ENCODE measurements at regions not wholly inside any gene's neighbourhood (a gene's known extent, or its start where the extent isn't known, plus 50 kb on each side); places are given as distances from the start of the nearest gene placed in this dataset.

DNA sequence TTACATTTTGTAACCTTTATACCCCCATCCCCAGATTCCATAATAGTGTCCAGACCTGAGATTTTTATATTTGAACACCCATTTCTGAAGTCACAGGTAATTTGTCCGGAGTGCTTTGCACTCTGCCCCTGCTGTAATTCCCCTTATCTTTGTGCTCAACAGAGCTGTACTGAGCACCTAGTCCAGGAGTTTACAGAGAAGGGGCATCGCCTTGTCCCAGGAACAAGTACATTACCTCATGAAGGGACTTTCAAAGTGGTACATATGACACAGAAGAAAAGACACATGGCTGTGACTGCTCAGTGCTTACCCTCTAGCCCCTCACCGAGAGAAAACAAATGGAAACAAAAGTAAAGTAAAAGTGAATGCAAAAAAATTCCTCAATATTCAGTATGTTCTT is 373.5 kb downstream of the SOX11 start:
- H3K9me3 ChIP-seq (ENCODE audit: control insufficient read depth, low read length, poor library complexity, severe bottlenecking) = no peaks in the 10 kb centered on the region
- H3K36me3 Mint-ChIP-seq (ENCODE audit: low read depth) = no peaks in the 10 kb centered on the region
- no peaks in the 10 kb centered on the region for H3K4me1 Mint-ChIP-seq
- no peak overlapping the region for H3K27ac Mint-ChIP-seq
- DNase-seq (no peak), ATAC-seq (no peak)
- H3K27me3 Mint-ChIP-seq = no peaks in the 10 kb centered on the region
- H3K4me3 Mint-ChIP-seq = no peak overlapping the region

DNA sequence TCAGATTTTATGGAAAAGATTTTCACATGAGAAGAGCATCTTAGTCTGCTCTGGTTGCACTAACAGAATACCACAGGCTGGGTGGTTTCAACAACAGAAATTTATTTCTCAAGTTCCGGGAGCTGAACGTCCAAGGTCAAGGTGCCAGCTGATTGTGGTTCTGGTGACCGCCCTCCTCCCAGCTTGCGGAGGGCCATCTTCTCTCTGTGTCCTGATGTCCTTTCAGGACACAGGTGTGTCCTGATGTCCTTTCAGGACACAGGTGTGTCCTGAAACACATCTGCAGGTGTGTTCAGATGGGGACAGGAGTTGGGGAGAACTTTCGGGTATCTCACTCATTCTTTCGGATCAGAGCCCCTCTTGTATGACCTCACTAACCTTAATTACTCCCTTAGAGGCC is 374.9 kb downstream of the SOX11 start:
- Mint-ChIP-seq H3K4me1 (no peaks in the 10 kb centered on the region), H3K27ac (no peak overlapping the region), H3K36me3 (ENCODE audit: low read depth) (no peaks in the 10 kb centered on the region), H3K4me3 (no peak overlapping the region), H3K27me3 (no peaks in the 10 kb centered on the region)
- ATAC-seq = no peak
- DNase-seq = no peak
- no peaks in the 10 kb centered on the region for H3K9me3 ChIP-seq (ENCODE audit: control insufficient read depth, low read length, poor library complexity, severe bottlenecking)

DNA sequence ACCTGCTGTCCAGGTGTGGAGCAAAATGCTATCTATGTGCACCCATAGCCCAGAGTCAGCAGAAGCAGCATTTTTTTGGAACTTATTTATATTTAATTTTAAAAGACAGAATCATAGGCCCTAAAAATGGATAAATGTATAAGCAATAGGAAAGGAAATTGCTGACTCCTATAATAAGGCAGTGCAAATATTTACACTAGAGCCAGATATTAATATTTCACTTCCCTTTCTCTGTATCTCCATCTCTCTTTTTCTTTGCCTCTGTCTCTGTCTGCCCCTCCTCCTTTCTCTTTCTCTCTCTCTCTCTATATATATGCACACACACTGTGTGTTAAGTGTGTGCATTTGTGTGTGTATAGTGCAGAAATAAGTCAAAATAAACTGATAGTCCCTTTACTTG is 375.6 kb downstream of the SOX11 start:
- Mint-ChIP-seq H3K27me3 (no peaks in the 10 kb centered on the region), H3K4me3 (no peak overlapping the region), H3K36me3 (ENCODE audit: low read depth) (no peaks in the 10 kb centered on the region), H3K4me1 (no peaks in the 10 kb centered on the region), H3K27ac (no peak overlapping the region)
- ATAC-seq = no peak
- no peaks in the 10 kb centered on the region for H3K9me3 ChIP-seq (ENCODE audit: control insufficient read depth, low read length, poor library complexity, severe bottlenecking)
- DNase-seq = no peak

DNA sequence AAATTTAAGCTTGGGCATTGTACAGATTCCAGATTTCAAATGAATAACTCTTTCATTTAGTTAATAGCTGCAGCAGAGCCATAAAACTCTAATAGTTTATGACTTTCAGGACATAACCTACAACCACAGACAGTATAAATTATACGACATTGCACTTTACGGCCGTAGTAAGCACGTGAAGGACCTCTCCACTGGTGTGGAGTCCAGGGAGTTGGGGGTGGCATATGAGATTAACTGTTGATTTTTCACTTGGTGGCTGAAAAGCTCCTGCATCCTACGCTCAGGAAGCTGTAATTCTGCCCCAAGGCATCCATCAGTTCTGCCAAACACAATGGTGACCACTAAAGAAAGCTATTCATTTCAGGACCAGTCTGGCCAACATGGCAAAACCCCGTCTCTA is 376.2 kb downstream of the SOX11 start:
- no peaks in the 10 kb centered on the region for H3K36me3 Mint-ChIP-seq (ENCODE audit: low read depth)
- H3K4me3 Mint-ChIP-seq = no peak overlapping the region
- H3K9me3 ChIP-seq (ENCODE audit: control insufficient read depth, low read length, poor library complexity, severe bottlenecking) = no peaks in the 10 kb centered on the region
- DNase-seq (no peak), ATAC-seq (no peak)
- H3K4me1 Mint-ChIP-seq = no peaks in the 10 kb centered on the region
- no peak overlapping the region for H3K27ac Mint-ChIP-seq
- H3K27me3 Mint-ChIP-seq = no peaks in the 10 kb centered on the region

DNA sequence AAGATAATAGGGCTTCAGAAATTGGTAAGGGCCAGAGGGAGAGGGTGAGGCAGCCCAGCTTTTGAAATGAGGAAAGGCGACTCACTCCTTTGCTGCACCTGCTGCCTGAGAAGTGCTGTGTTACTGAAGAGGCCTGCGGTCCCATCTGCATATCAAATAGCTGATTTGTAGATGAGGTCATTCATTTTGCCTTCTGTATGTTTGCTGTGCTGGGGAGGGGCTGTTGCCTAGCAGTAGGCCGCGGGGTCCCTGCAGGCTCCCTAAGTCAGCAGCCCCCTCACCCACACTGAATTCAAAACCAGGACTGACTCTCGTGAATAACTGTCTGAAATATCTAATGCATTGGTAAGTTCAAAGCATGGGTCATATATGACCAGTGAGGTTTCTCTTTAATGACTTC is 377.2 kb downstream of the SOX11 start:
- no peak for DNase-seq
- H3K4me1 Mint-ChIP-seq = no peaks in the 10 kb centered on the region
- H3K27ac Mint-ChIP-seq = no peak overlapping the region
- no peak overlapping the region for H3K4me3 Mint-ChIP-seq
- no peaks in the 10 kb centered on the region for H3K36me3 Mint-ChIP-seq (ENCODE audit: low read depth)
- ATAC-seq = no peak
- H3K9me3 ChIP-seq (ENCODE audit: control insufficient read depth, low read length, poor library complexity, severe bottlenecking) = no peaks in the 10 kb centered on the region
- H3K27me3 Mint-ChIP-seq = no peaks in the 10 kb centered on the region

DNA sequence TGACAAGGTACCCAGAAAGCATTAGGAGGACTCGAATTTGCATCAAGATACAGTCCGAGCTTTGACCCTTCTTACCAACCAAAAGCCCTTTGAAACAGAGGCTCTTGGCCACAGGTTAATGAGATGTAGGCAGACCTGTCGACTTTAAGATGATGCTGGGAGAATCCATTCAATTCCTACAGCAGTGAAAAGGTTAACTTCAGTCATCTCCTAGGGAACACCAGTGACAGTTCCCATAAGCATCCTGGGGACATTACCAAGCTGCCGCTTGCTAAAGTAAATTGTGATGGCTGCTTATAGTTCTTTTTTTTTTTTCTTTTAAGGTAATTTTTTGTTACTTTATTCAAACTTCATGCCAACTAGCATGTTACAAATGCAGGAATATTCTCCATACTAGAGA is 379.3 kb downstream of the SOX11 start:
- no peak overlapping the region for H3K4me3 Mint-ChIP-seq
- H3K27me3 Mint-ChIP-seq = no peaks in the 10 kb centered on the region
- H3K36me3 Mint-ChIP-seq (ENCODE audit: low read depth) = no peaks in the 10 kb centered on the region

DNA sequence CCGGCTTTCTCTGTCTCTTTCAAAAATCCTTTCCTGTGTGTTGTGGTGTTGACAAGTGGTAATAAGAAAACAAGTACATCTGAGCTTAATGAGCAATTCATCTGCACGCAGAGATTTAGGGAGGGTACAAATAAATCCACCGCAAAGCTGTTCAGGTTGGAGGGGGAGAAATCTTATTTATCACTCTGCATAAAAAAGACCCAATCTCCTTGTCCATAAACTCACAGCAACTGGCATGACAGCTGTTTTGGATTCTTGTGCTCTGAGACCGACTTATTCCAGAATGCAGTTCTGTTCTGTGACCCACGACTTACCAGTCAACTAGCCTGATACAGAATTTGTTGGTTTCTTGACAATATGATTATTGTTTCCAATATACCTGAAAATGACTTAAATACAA is 380.1 kb downstream of the SOX11 start:
- no peaks in the 10 kb centered on the region for H3K27me3 Mint-ChIP-seq
- ATAC-seq = no peak
- H3K4me3 Mint-ChIP-seq = no peak overlapping the region
- H3K27ac Mint-ChIP-seq = no peak overlapping the region
- DNase-seq = no peak
- no peaks in the 10 kb centered on the region for H3K4me1 Mint-ChIP-seq
- no peaks in the 10 kb centered on the region for H3K36me3 Mint-ChIP-seq (ENCODE audit: low read depth)
- H3K9me3 ChIP-seq (ENCODE audit: control insufficient read depth, low read length, poor library complexity, severe bottlenecking) = no peaks in the 10 kb centered on the region

More for the DNA sequence above, 379.3 kb downstream of the SOX11 start:
- Mint-ChIP-seq H3K4me1 (no peaks in the 10 kb centered on the region), H3K27ac (no peak overlapping the region)
- H3K9me3 ChIP-seq (ENCODE audit: control insufficient read depth, low read length, poor library complexity, severe bottlenecking) = no peaks in the 10 kb centered on the region
- DNase-seq = no peak
- ATAC-seq = no peak

DNA sequence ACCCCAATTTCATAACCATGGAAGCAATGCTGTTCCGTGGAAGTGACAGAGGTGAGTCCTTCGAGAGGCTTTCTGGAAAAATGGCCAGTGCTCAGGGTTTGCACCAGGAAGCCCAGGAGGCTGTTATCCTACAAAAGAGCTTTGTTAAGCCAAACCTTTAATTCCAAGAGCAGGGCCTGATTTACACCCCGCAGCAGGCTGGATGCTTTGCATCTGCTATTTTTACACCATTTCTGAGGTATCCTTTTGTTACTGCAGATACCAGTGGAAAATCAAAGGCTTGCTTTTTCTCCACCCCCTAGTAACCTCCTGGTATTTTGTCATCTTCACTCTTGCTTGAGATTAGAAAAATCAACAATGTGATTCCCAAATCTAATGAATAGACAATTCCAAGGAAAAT is 380.6 kb downstream of the SOX11 start:
- no peaks in the 10 kb centered on the region for H3K27me3 Mint-ChIP-seq
- DNase-seq = no peak
- H3K9me3 ChIP-seq (ENCODE audit: control insufficient read depth, low read length, poor library complexity, severe bottlenecking) = no peaks in the 10 kb centered on the region
- no peak overlapping the region for H3K27ac Mint-ChIP-seq
- H3K4me3 Mint-ChIP-seq = no peak overlapping the region
- H3K36me3 Mint-ChIP-seq (ENCODE audit: low read depth) = no peaks in the 10 kb centered on the region
- ATAC-seq = no peak
- no peaks in the 10 kb centered on the region for H3K4me1 Mint-ChIP-seq

DNA sequence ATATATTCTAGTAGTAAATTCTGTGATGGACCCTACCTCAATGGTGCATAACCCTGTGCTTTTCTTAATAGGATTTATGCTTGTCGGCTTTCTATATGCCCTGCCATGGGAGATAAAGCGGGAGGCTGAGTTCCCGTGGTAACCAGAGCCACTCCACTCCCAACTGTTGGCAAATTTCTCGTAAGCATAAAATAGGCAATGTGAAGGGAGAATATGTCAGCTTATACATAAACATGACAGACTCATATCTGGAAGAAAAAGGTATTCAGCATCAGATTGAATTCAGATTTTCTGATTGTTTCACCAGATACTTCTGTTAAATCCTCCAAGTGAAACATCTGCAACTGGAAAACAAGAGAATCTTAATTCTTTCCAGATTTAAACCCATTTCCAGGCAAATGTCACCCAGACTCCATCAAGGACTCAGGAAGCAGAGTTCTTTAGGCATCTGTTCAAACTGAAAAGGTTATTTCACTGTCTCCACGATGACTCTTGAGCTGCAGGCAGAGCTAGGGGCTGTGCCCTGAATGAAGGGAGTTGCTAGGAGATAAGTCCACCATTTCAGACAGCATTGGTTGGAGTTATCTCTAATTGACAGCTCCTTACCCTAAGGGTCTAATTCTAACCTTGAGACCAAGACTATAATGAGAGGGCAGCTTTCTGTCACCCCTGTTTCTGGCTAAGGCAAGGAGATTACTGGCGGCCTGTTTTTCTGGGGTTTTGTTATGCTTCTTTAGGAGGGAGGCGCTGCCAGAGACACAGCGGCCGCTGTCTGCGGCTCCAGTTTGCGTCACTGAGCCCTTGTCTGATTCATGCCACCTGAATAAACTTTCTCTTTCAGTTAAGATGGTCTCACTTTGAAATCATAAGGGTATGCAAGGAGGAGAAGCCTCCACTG is 381.3 kb downstream of the SOX11 start:
- no peaks in the 10 kb centered on the region for H3K4me1 Mint-ChIP-seq
- no peaks in the 10 kb centered on the region for H3K27me3 Mint-ChIP-seq
- H3K27ac Mint-ChIP-seq = no peak overlapping the region
- DNase-seq = no peak
- ATAC-seq = no peak
- H3K4me3 Mint-ChIP-seq = no peak overlapping the region
- no peaks in the 10 kb centered on the region for H3K36me3 Mint-ChIP-seq (ENCODE audit: low read depth)
- H3K9me3 ChIP-seq (ENCODE audit: control insufficient read depth, low read length, poor library complexity, severe bottlenecking) = no peaks in the 10 kb centered on the region

DNA sequence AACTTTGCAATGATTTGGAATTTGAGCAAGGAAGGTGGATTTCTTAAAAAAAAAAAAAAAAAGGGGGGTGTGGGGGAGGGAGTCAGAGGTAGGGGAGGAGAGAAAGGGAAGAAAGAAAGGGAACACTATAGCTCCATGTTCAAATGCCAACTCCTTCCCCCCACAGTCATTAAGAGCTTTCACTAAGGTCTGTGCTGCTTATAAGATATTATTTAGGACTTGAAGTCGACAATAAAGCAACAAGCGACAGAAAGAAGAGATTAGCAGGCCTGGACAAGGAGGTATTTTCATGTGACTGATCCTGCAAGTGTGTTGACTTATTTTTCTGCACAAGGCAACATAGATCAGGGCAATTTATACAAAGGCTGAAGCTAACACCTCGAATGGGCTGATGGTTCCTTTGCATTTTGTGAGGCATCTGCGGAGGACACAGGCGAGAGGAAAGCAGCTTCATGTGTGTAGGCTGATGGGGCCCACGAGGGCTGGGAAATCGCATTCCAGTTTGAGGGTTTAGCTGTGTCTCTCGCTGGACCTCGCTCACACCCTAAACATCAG is 382.0 kb downstream of the SOX11 start:
- Mint-ChIP-seq H3K27me3 (no peaks in the 10 kb centered on the region), H3K36me3 (ENCODE audit: low read depth) (no peaks in the 10 kb centered on the region), H3K4me1 (no peaks in the 10 kb centered on the region), H3K27ac (no peak overlapping the region), H3K4me3 (no peak overlapping the region)
- H3K9me3 ChIP-seq (ENCODE audit: control insufficient read depth, low read length, poor library complexity, severe bottlenecking) = no peaks in the 10 kb centered on the region
- ATAC-seq (no peak), DNase-seq (no peak)

DNA sequence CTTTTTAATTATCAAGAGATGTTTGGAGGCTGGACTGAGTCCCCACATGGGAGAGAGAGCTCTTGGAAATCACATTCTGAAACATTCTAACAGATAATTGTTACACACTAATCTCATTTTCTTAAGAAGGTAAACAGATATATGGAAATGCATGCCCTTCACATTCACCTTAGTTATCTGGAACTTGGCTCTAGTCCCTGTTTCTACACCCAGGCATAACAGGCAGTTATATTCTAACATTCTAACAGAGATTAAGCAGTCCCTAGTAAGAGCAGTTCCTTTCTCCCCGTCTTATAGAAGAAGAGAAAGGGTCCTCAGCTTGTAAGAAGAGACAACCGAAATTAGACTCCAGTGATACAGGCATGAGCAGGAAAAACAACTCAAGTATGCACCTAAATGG is 385.4 kb downstream of the SOX11 start:
- no peaks in the 10 kb centered on the region for H3K9me3 ChIP-seq (ENCODE audit: control insufficient read depth, low read length, poor library complexity, severe bottlenecking)
- H3K4me3 Mint-ChIP-seq = no peak overlapping the region
- no peaks in the 10 kb centered on the region for H3K27me3 Mint-ChIP-seq
- no peaks in the 10 kb centered on the region for H3K4me1 Mint-ChIP-seq
- H3K36me3 Mint-ChIP-seq (ENCODE audit: low read depth) = no peaks in the 10 kb centered on the region
- no peak overlapping the region for H3K27ac Mint-ChIP-seq
- no peak for ATAC-seq
- no peak for DNase-seq

DNA sequence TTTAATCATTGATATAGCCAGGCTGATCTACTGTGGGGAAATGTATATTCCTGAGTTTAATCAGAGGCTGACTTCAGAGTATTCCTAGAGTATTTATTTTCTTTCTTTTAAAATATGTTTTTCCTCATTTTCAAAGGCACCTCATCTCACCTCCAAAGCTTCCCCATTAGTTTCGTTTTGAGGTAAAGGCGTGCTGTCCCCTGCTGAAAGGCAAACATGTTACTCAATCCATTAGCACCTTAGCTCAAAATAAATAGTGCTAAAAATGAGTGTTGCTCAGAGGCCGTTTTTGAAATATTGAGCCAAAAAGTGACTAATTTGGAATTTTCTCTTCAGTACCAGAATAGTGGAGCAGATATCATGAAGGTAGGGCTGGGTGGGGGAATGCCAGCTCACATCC is 386.2 kb downstream of the SOX11 start:
- no peaks in the 10 kb centered on the region for H3K27me3 Mint-ChIP-seq
- H3K9me3 ChIP-seq (ENCODE audit: control insufficient read depth, low read length, poor library complexity, severe bottlenecking) = no peaks in the 10 kb centered on the region
- no peaks in the 10 kb centered on the region for H3K4me1 Mint-ChIP-seq
- no peak overlapping the region for H3K27ac Mint-ChIP-seq
- ATAC-seq (no peak), DNase-seq (no peak)
- no peaks in the 10 kb centered on the region for H3K36me3 Mint-ChIP-seq (ENCODE audit: low read depth)
- no peak overlapping the region for H3K4me3 Mint-ChIP-seq

DNA sequence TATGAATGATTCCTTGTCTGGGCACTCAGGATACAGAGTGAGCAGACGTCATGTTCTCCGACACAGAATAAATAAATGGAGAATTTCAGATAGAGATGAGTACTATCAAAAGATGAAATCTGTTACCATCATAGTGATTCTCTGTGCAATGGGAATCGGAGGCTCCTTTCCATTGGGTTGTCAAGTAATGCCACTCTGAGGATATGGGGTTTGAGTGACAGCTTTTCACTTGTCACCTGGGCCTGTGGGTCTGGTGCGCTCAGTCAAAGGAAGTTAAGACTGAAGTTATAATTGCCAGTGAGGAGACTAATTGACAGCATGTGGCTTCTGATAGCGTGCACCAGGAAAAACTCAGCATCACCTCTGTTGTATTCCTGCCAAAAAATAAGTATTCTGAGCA is 387.2 kb downstream of the SOX11 start:
- H3K27ac Mint-ChIP-seq = no peak overlapping the region
- no peak for ATAC-seq
- H3K9me3 ChIP-seq (ENCODE audit: control insufficient read depth, low read length, poor library complexity, severe bottlenecking) = no peaks in the 10 kb centered on the region
- no peaks in the 10 kb centered on the region for H3K36me3 Mint-ChIP-seq (ENCODE audit: low read depth)
- H3K4me3 Mint-ChIP-seq = no peak overlapping the region
- DNase-seq = no peak
- H3K27me3 Mint-ChIP-seq = no peaks in the 10 kb centered on the region
- H3K4me1 Mint-ChIP-seq = no peaks in the 10 kb centered on the region
